Body of pancreas (tissue), 4 donors: ENCODE measurements at regions not wholly inside any gene's neighbourhood (a gene's known extent, or its start where the extent isn't known, plus 50 kb on each side); places are given as distances from the start of the nearest gene placed in this dataset.

Source experiments
- ATAC-seq: fragments of 150-250 bp; one replicate; pipeline ENCODE4 v1.9.1; 2016
- DNase-seq, 4 donors: peaks; one replicate each; pipeline ENCODE4 v3.0.0-alpha.2; 2019
- H3K27ac ChIP-seq, 4 donors: fragments of 200-600 bp; sonication (generic); 1 replicate in 3 of 4; 2 replicates in 1 of 4; pipeline versions ENCODE4 v1.5.1 to v1.6.1; 2016 to 2019; ENCODE audit warnings: mild to moderate bottlenecking in 1 of 4, mixed read lengths in 1 of 4, moderate library complexity in 1 of 4
- H3K27me3 ChIP-seq, 2 donors: fragments of 200-600 bp; sonication (generic); one replicate each; pipeline ENCODE4 v1.6.0; 2016; ENCODE audit warnings: mild to moderate bottlenecking in 1 of 2
- H3K36me3 ChIP-seq, 2 donors: fragments of 200-600 bp; sonication (generic); replicated peaks in 1 of 2; 2 replicates each; pipeline ENCODE4 v1.5.1; 2016; ENCODE audit warnings: low read depth in 2 of 2; ENCODE audit not compliant: insufficient read depth in 1 of 2
- H3K4me1 ChIP-seq: fragments of 200-600 bp; sonication (generic); one replicate; pipeline ENCODE4 v1.6.0; 2016
- H3K4me3 ChIP-seq, 2 donors: fragments of 200-600 bp; sonication (generic); 1 replicate in 1 of 2; 2 replicates in 1 of 2; pipeline ENCODE4 v1.5.1; 2016 to 2019
- H3K9me3 ChIP-seq, 3 donors: fragments of 200-600 bp; sonication (generic); 1 replicate in 2 of 3; 2 replicates in 1 of 3; pipeline ENCODE4 v1.5.1; 2016
- CTCF ChIP-seq, 7 experiments: fragments of 450-650 bp in 4 of 7; fragments of 200-600 bp in 3 of 7; sonication (generic) in 3 of 7; IDR thresholded peaks; one replicate each; pipeline ENCODE4 v1.5.1; 2016 to 2019; ENCODE audit warnings: antibody characterized with exemption in 7 of 7
- POLR2A ChIP-seq, 3 donors: fragments of 450-650 bp; IDR thresholded peaks; one replicate each; pipeline ENCODE4 v1.6.1; 2016; ENCODE audit warnings: antibody characterized with exemption in 3 of 3, mild to moderate bottlenecking in 2 of 3
- WGBS, 2 donors: methylation state at CpG; one replicate each; pipeline ENCODE4 v1.1.5; 2017; 5-methylcytosine and 5-hydroxymethylcytosine counted together
- intact Hi-C: fragments of 100-400 bp; cut with DNase I; formaldehyde crosslinking; loops from one replicate; pipeline ENCODE4 v1.15.1; 2023

- ATAC-seq (no peak), DNase-seq (no peak)
- intact Hi-C loops = no loop called here
These were observed 95.7 kb upstream of the FRMPD4 start for GRCh38 chrX:12042615-12043014.

GRCh38 chrX:12052109-12052508 is 86.2 kb upstream of the FRMPD4 start:
- 33 to 50% methylated on average over 1 of the region's 1 CpG for WGBS, 2 donors
- no peak overlapping the region for H3K4me3 ChIP-seq
- no peaks in the 10 kb centered on the region for H3K4me1 ChIP-seq
- TF ChIP-seq POLR2A (IDR thresholded peaks at IDR 0.05) (no peak), CTCF (IDR thresholded peaks at IDR 0.05) (no peak)
- intact Hi-C loops = no loop called here
- no peak overlapping the region for H3K27ac ChIP-seq
- ATAC-seq (no peak), DNase-seq (no peak)
- no peaks in the 10 kb centered on the region for H3K27me3 ChIP-seq
- no peaks in the 10 kb centered on the region for H3K36me3 ChIP-seq
- H3K9me3 ChIP-seq = no peaks in the 10 kb centered on the region

More at GRCh38 chrX:12042615-12043014, 95.7 kb upstream of the FRMPD4 start:
- WGBS, 2 donors = 42 to 57% methylated on average over 4 of the region's 4 CpGs
- Histone ChIP-seq H3K4me1 (no peaks in the 10 kb centered on the region), H3K9me3 (no peaks in the 10 kb centered on the region), H3K27me3 (no peaks in the 10 kb centered on the region), H3K27ac (no peak overlapping the region), H3K4me3 (no peak overlapping the region), H3K36me3 (no peaks in the 10 kb centered on the region)
- TF ChIP-seq POLR2A (IDR thresholded peaks at IDR 0.05) (no peak), CTCF (IDR thresholded peaks at IDR 0.05) (no peak)

DNA sequence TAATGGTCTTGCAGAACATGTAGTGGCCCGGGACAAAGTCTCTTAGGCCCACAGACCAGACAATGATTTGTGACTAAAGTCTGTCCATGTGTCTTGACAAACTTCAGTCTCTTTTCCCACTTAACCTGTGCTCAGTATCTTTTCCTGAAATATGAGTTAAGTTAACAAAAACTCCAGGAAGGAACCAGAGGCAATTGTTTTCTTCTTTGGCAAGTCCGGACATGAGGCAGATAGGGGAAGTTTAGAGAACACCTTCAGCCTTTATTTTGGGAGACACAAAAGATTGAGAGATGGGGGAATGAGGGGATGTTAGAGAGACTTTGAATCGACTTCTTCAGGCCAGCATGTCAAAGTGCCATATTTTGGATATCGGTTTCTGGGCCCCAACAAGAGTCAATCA is 80.2 kb upstream of the FRMPD4 start:
- H3K4me1 ChIP-seq = no peaks in the 10 kb centered on the region
- no peak overlapping the region for H3K4me3 ChIP-seq
- H3K27me3 ChIP-seq = no peaks in the 10 kb centered on the region
- intact Hi-C loops = no loop called here
- H3K36me3 ChIP-seq = no peaks in the 10 kb centered on the region
- no peak overlapping the region for H3K27ac ChIP-seq
- TF ChIP-seq CTCF (IDR thresholded peaks at IDR 0.05) (no peak), POLR2A (IDR thresholded peaks at IDR 0.05) (no peak)
- WGBS, 2 donors = 59 to 65% methylated on average over 4 of the region's 4 CpGs
- no peak for ATAC-seq
- DNase-seq = no peak
- H3K9me3 ChIP-seq = no peaks in the 10 kb centered on the region

- ATAC-seq (no peak), DNase-seq (no peak)
- intact Hi-C loops = no loop called here
- Histone ChIP-seq H3K27ac (no peak overlapping the region), H3K9me3 (no peaks in the 10 kb centered on the region), H3K4me1 (no peaks in the 10 kb centered on the region), H3K4me3 (no peak overlapping the region), H3K36me3 (no peaks in the 10 kb centered on the region), H3K27me3 (no peaks in the 10 kb centered on the region)
- TF ChIP-seq CTCF (IDR thresholded peaks at IDR 0.05) = no peak
- TF ChIP-seq POLR2A (IDR thresholded peaks at IDR 0.05) = no peak
- 68 to 81% methylated on average over 2 of the region's 2 CpGs for WGBS, 2 donors
These were observed 77.6 kb upstream of the FRMPD4 start for GRCh38 chrX:12060489-12061260.

DNA sequence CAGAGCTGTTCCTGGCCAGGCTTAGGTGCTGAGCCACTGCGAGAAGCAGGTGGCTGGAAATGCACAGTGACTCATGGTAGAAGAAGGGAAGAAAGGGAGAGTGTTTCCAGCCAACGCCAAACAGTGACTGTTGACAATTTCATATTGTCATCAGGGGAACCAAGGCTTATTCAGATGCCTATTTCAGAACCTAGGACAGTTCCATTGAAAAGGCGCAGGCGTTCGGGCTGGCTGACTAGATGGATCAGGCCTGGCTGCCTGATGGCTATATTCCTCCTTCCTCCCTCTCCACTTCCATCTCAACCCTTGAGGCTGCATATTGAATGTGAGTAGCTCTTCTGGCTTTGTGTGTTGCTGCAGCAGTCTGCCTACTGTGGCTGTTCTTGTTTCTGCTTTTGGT is 73.0 kb upstream of the FRMPD4 start:
- Histone ChIP-seq H3K27ac (no peak overlapping the region), H3K27me3 (no peaks in the 10 kb centered on the region), H3K4me3 (no peak overlapping the region), H3K9me3 (no peaks in the 10 kb centered on the region), H3K36me3 (no peaks in the 10 kb centered on the region), H3K4me1 (no peaks in the 10 kb centered on the region)
- intact Hi-C loops = no loop called here
- TF ChIP-seq POLR2A (IDR thresholded peaks at IDR 0.05) = no peak
- TF ChIP-seq CTCF (IDR thresholded peaks at IDR 0.05) = no peak
- DNase-seq (no peak), ATAC-seq (no peak)
- 17 to 26% methylated on average over 5 of the region's 5 CpGs for WGBS, 2 donors
